SW480 (cell line): ENCODE measurements at regions not wholly inside any gene's neighbourhood (a gene's known extent, or its start where the extent isn't known, plus 50 kb on each side); places are given as distances from the start of the nearest gene placed in this dataset.

Experiments
- DNase-seq: peaks from one replicate; pipeline ENCODE4 v3.0.0-alpha.2; 2016; ENCODE audit warnings: low spot score

DNA sequence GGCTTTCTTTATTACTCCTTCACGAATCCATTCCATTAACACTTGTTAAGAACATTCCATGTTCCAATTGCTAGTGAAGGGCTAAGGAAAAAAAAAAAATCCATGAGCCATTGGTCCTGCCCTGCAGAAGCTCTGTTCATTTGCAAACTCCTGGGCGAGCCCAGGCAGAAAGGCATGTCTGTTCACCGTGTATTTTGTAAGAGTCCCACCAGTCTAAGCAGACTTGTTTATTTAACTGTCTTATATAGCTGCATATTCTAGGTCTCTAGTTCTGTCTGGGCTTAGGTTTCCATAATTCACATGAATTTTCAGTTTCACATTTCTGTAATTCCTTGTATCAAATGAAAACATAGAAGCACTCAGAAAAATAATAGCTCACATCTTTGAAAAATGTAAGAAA is 97.4 kb upstream of the POU2AF2 start:
- DNase-seq: no peak

DNA sequence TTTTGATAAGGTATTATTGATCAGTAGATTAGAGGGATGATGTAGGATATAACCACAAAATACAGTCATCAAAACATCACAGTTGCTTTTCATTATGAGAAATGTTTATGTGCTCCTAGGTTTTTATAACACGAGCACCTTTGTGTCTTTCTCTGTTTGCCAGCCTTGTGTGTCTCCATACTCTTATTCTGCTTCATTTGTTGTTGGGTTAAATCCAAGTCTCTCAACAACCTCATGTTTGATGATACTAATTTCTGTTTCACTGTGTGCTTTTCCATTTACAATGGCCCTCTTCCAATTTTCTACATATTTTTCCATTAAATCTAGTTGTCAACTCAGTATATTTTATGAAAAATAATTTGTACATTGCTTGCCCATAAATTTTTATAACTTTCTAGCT is 107.7 kb upstream of the POU2AF2 start:
- DNase-seq: no peak

DNA sequence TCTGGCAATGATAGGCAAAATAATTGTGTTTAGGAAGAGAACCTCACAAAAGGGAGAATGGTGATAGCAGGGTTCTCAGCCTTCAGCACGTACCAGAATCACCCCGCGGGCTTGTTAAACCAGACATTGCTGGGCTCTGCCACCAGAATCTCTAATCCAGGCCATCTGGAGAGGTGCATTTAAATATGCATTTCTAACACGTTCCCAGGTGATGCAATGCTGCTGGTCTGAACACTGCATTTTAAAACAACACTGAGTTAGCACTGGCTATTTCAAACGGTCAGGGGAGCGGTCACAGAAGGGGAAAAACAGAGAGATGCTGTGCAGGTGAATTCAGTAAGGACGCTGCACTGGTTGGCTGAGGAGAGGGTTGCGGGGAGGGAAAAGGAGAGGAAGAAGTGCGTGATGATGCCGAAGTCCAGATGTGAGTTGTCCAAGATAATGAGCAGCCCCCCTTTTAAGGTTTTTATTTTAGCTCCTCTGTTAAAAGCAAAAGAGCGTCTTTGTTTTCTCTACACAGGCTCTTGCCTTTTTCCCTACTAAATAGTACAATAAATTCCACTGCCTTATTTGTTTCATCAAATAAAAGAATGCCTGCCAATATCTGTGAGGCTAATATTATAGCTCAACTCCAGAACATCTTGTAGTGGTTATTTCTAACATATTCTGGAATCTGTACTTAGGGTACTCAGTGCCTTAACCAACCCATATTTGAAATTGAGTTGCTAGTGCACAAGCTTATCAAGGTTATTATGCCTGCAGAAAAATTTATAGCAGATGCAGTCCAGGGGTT is 109.6 kb upstream of the POU2AF2 start:
- no peak for DNase-seq

DNA sequence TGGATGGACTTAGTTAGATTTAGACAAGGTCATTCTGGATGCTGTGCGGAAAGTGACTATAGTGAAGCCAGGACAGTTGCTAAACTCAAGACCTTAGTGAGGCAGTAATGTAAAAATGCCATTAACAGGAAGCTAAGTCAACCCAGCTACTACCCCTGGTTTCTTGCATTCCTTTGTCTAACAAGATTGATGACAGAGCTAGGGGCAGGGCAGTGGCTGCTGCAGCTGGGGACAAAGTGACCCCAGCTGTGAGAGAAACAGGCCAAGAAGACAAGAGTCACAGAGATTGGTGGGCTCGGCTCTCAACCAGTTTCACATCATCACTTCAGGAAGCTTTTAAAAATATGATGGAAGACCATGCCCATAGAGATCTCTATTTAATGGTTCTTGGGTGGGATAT is 110.4 kb upstream of the POU2AF2 start:
- DNase-seq: no peak

DNA sequence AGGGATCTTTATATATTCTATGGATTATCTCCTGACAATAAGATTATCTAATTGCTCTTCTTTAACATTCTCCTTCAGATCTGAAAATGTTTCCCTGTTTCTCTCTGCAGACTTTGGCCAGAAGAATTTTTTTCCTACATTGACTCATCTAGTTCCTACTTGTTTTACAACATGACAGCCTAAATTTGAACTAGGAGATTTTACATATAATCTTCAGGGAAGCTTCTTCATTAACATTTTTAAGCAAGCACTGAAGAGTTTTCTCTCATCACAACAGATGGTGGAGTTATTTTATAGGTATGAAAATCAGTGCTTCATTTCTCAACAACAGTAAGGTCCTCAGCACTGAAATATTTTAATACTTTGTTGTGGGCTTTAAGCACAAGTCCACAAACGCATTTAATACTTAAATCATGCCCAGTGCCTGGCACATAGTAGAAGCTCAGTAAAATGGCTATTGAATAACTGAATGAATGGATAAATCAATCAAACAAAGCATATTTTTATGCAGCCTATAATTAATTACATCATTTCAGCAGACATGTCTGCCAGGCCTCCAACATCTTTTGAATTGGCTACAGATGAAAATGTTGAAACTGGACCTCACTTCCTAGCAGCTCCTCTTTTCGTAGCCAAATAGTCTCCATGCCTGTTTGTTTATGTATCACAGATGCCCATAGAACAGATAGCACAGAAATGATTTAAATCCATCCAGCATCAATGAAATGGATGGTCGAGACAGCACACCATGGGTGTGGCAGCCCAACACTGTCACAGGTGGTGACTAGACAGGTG is 117.3 kb upstream of the POU2AF2 start:
- no peak for DNase-seq

DNA sequence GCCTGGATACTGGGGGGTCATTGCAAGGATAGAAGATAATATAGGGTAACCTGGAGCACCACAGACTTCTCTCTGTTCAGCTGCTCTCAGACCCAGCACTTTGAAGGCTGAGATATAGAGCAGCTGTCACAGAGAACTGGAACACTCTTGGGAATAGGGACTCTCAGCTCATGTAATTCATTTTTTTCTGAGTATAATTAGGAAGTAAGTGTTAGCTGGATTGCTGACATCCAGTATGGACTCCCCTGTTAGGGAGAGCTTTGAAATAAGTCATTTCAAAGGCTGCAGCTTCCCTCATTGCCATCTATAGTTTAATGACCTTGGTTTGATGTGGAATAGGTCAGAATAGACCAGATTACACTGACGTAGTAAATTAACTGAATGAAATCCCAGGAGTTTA is 120.8 kb upstream of the POU2AF2 start:
- DNase-seq: no peak

DNA sequence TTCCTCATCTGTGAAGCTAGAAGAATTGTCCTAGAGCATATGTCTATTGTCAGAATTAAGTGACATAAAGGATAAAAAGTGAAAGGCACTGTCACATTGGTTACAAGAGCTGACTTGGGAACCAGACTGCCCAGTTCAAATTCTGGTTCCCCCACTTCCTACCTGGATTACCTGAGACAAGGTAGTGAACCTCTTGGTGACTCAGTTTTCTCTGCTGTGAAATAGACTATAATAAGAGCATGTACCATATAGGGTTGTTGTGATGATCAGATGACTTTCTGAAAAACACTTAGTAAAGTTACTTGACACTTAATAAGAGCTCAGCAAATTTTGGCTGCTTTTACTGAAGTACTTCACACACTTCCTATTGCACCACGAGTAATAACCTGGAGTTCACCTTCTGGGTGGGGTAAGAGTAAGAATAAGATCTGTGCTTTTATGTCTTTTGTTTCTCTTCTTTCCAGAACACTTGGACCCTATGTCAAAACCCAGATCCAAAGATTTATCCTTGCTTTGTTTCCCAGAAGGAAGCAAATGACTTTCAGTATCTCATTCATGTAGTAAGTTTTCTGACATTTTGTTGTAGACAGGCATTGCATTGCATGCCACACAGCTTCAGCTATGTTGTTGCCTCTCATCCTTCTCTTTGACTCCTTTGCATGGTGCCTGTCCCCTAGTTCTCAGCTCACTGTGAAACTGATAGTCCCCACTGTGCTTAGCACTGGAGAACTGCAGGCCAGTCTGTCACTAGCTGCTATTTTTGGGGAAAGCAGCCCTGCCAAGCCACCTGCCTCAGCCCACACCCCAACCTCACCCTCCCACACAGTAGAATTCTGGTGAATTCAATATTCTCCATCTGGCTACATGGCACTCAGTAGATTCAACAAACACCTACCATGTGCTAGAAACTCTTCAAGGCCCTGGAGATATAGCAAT is 121.8 kb upstream of the POU2AF2 start:
- DNase-seq: no peak

DNA sequence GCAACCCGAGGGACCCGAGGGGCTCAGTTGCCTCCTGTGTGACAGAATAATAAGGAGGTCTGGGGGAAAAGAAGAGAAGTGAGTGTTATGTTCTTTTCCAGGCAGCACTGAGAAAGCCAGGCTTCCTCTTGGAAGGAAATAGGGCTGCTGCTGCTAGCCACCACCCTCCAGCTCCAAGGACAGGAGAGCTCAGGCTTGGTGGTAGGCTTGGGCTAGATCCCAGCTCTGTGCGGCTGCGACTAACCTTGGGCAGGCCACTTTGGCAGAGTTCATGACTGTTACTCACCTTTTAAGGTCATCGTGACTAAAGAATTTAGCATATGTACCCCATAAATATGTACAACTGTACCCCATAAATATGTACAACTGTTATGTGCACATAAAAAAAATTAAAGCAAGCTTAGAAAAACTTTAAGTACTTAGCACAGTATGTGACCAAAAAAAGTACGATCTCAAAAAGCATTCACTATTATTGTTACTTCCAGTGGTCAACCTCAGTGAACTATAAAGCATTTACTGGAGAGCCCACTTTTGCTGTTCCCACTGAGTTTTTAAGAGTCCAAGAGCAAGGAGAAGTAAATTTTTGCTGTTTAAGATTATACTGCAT is 124.7 kb upstream of the POU2AF2 start:
- DNase-seq: no peak

DNA sequence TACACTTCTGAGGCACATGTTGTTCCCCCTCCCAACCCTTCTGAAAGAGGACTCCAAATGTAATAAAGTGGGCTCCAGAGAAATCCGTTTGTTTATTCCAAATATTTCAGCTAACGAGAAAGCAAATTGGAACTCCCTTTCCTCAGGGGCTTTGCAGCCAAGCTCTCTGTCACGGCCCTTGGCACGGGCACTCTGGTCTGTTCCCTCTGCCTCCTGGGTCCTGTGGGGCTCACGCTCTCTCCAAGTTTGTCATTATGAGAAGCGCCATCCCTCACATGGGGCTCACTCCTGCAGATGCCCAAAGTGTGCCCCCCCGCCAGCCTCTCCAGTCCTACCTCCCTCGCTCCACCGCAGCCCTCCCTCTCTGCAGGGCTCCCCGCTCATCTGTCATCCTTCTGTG is 125.4 kb upstream of the POU2AF2 start:
- no peak for DNase-seq

DNA sequence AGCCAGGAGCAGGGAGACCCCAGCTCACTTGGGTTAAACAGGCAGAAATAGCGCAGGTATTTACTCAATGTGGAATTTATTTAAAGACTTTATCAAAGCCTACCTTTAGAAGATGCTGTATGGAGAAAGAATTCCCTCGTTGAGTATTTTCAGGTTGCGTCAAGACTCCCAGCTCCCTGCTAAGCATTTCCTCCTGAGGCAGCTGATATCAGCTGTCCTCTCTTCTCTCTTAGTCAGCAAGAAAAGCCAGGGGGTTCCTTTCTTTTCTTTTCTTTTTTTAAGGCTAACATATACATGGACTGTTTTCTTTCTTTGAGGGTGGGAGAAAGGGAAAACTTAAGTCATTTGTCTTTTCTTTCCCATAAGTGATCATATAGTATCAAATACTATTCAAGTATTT is 125.8 kb upstream of the POU2AF2 start:
- DNase-seq: no peak

DNA sequence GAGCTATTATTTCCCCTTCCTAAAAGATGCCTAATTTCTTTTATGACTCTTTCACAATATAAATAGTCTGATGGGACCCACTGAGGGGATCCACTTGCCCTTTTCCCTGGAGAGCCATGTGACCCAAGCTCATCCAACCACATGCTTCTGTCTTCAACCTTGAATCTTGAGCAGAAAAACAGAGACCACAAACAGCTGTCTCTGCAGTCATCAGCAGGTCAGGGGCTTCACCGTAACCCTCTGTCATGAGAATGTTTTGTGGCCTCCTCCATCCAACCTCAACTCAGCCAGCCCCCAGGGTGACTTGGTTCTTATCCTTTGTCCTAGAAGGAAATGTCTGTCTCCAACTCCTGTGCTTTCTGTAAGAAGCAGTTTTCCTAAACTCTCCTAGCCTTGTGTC is 129.6 kb upstream of the POU2AF2 start:
- DNase-seq: no peak

DNA sequence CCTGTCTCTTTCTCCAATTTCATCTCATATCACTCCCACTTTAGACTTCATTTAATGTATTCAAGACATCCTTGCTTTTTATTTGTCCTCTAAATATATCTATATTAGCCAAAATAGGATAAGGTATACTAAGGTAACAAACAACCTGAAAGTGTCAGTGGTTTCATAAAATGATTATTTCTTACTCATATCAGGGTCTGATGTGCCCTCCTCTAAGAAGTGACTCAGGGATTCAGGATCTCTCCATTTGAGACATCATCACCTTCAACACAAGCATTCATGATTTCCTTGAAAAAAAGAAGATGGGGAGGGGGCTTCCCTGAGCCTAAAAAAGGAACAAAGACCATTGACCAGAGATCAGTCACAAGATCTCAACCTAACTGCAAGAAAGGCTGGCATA is 131.4 kb upstream of the POU2AF2 start:
- DNase-seq: no peak

DNA sequence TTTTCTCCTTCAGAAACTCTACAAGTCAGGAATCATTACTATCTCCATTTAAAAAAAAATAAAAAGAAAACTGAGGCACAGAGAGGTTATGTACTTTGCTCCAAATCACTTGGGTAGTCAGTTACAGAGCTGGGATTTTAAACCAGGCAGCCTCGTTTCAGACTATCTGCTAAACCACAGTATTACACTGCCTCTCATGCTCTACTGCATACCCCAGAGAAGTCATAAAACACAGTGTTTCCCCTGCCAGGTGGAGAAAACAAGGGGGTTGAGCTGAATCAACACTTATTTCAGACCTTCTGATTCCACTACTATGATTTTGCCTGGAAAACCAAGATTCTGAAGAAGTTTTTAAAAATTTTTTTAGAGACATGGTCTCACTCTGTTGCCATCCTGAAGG is 132.9 kb upstream of the POU2AF2 start:
- DNase-seq: no peak

DNA sequence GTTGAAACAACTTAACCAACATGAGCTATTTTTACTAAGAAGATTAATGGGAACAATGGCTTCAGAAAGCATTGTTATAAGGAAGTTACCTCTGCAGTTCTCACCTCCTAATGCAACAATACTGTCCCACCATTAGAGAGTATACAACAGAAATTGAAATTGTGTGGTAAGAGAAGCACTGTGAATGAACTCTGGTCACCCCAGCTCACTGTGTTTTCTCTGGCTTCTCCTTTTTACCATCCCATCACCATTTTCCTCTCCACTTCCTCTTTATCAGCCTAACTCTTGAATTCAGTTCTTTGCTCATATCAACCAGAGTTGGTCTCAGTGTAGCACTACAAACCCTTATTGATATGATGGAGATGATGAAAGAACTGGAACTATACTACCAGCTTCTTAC is 138.0 kb upstream of the POU2AF2 start:
- no peak for DNase-seq

DNA sequence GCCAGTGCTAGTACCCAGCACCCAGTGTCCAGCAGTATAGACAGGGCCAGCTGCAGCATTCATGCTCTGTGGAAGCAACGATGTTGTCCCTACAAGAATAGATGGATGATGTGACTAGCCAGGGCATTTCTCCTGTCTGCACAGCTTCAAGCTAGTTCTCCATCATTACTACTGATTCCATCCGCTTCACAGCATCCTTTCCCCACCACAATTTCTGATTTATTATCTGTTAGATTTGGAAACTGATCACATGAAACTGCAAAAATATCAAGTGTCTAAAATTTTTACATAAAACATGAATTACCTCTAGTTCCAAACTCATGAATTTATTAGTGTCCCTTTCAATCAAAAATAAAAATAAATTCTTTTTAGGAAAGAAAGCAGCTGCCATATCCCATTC is 138.9 kb upstream of the POU2AF2 start:
- no peak for DNase-seq

DNA sequence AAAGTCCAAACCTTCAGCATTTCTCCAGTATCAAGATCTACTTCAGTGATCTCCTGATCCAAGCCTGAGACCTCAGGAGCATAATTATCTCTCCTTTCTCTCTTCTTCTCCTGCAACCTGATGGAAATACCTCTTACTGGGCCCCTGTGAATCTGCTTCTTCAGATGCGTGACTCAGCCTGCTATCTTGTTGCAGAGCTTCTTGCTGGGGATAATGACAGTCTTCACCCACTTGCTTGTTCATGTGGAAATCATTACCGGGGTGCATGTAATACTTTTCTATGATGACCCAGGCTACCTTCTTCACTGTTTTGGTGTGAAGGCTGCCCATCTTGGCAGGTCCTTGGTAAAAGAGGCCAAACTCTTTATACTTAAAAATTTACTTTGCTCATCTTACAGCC is 140.0 kb upstream of the POU2AF2 start:
- no peak for DNase-seq

DNA sequence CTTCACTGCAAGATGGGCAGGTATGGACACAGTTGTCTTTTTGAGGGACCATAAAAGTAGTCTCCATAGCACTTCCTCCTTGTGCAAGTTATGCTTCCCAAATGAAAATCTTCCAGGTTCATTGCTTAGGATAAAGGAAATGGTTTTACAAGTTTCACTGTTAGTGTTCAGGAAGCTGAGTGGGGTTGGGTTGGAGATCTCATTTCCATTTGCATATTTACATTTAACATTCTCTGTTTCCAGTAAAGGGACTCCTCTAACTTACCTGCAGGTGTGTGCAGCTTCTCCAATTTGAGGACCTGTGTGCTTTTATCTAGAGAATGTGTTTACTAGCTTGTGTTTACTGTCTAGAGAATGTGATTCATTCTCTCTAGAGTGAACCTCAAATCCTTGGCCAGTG is 141.3 kb upstream of the POU2AF2 start:
- no peak for DNase-seq

DNA sequence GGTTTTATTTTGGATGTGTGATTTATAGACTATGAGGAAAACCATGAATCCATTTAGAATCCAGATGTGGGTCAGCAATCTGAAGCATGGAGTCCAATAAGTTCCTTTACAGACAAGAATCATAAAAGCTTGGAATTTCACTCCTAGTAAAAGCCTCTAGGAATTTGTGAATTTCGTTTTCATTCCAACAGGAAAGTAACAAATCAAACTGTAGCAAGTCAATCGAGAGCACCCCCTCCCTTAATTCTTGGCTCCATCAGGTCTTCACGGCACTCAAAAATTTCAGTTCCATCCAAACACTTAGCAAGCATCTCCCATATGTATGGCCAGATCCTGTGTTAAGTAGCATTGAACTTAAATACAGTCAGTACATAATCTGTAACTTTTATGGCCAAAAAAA is 143.6 kb upstream of the POU2AF2 start:
- DNase-seq: no peak

DNA sequence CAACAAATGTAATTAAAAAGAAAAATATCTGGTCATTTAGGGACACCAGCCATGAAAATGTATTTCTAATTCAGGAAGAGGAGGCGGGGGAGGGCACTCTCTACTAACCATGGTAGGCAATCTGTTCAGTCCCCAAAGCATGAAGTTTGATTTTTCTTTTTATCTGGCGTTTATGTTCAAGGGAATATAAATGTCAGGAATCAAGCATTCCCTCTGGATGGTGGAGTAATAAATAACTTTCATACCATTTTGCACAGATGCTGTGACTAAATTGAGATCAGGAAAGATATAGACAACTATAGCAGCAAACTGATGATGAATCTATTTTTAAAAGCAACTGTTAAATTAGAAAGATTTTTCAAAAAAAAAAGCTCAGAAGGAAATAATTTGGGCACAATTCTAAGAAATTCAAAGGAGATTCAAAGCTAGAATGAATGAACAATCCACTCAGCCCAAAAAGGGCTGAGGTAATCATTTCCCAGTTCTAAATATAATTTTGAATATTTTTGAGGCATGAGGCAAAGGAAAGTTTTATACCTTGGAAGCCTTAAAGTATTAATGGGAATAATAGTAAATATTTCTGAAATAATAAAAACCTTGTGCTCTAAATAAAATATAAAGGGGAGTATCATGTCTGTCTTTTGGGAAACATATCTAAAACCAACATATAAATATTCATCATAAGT is 146.4 kb upstream of the POU2AF2 start:
- DNase-seq: no peak

DNA sequence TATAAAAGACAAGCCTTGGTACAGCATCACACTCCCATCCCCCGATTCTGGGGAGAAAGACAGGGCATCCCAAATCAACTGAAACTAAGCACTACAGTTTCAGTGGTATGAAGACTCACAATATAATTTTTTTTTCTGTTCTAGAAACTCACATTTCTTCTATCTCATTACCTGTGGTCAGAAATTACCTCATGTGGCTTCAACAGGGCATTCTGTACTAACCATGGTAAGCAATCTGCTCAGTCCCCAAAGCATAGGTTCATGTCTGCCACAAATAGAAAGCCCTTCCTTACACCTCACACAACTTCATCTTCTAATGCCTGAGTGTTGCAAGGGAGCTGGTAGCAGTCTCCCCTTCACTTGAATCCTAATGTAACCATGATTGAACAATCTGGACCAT is 147.4 kb upstream of the POU2AF2 start:
- no peak for DNase-seq

DNA sequence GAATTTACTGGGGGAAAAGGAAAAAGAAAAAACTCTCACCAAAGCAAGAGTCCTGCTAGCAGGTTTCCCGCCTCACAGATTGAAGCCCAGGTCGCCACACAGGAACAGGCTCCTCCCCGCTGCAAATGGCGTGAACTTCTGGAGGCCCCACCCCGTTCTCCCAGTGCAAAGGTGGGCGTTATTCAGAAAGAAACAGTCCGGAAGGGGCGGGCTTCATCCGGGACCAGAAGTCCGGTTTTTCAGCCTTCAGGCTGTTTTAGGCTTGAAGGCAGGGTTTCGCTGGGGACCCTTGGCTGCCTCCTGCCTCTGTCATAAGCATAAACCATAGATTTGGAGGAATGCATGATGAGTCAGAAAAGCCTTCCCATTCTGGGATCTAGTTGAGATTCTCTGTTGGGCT is 148.3 kb upstream of the POU2AF2 start:
- DNase-seq: peak; percentile 46

DNA sequence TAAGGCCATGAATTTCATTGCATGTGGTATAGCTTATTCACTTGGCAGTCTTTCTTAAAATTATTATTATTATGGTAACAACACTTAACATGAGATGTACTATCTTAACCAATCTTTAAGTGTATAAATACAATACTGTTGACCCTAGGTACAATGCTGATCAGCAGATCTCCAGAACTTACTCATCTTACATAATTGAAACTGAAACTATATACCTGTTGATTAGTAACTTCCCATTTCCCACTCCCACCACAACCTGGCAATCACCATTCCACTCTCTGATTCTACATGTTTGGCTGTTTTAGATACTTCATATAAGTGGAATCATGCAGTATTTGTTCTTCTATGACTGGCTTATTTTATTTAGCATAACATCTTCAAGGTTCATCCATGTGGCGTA is 150.2 kb upstream of the POU2AF2 start:
- no peak for DNase-seq
